Activated CD8-positive, alpha-beta T cell treated with anti-CD3 and anti-CD28 coated beads for 36 hours (primary cell): ENCODE measurements at regions not wholly inside any gene's neighbourhood (a gene's known extent, or its start where the extent isn't known, plus 50 kb on each side); places are given as distances from the start of the nearest gene placed in this dataset.

Experiments
- ATAC-seq: fragments of 200-7000 bp; cut with Tn5 transposase; one replicate; pipeline ENCODE4 v1.10.0; 2021; ENCODE audit warnings: mild to moderate bottlenecking, moderate library complexity
- CTCF ChIA-PET: fragments of 350-600 bp; sonication (Branson Sonifier 250); formaldehyde crosslinking; loops from one replicate; lab custom pipeline; 2021; ENCODE audit warnings: antibody characterized with exemption; lab: Charles Lee
- POLR2A ChIA-PET: fragments of 350-600 bp; sonication (Branson Sonifier 250); formaldehyde crosslinking; loops from one replicate; lab custom pipeline; 2021; ENCODE audit warnings: antibody characterized with exemption; lab: Charles Lee
- DNase-seq: peaks from one replicate; pipeline ENCODE4 v3.0.0-alpha.2; 2020
- H3K27ac Mint-ChIP-seq: one replicate; pipeline ENCODE4 v1.8.0; 2021; ENCODE audit warnings: mild to moderate bottlenecking, mixed read lengths
- H3K27me3 Mint-ChIP-seq: one replicate; pipeline ENCODE4 v1.8.0; 2021; ENCODE audit warnings: mixed read lengths
- H3K36me3 Mint-ChIP-seq: one replicate; pipeline ENCODE4 v1.8.0; 2021; ENCODE audit warnings: low read depth, mixed read lengths
- H3K4me1 Mint-ChIP-seq: one replicate; pipeline ENCODE4 v1.8.0; 2021; ENCODE audit warnings: low read depth, mixed read lengths
- H3K4me3 Mint-ChIP-seq: one replicate; pipeline ENCODE4 v1.8.0; 2021; ENCODE audit warnings: mild to moderate bottlenecking, moderate library complexity, mixed read lengths
- H3K9me3 Mint-ChIP-seq: one replicate; pipeline ENCODE4 v1.8.0; 2021; ENCODE audit warnings: mixed read lengths
- intact Hi-C: fragments of 100-400 bp; cut with micrococcal nuclease; formaldehyde crosslinking; loops from one replicate; pipeline ENCODE4 v1.10.0; 2022
- TF ChIP-seq, protein P1 (sequence below): fragments of 200-600 bp; IDR thresholded peaks from one replicate; pipeline ENCODE4 v1.8.0; 2022; ENCODE audit warnings: antibody characterized with exemption, mild to moderate bottlenecking

- TF ChIP-seq, protein P1, sequence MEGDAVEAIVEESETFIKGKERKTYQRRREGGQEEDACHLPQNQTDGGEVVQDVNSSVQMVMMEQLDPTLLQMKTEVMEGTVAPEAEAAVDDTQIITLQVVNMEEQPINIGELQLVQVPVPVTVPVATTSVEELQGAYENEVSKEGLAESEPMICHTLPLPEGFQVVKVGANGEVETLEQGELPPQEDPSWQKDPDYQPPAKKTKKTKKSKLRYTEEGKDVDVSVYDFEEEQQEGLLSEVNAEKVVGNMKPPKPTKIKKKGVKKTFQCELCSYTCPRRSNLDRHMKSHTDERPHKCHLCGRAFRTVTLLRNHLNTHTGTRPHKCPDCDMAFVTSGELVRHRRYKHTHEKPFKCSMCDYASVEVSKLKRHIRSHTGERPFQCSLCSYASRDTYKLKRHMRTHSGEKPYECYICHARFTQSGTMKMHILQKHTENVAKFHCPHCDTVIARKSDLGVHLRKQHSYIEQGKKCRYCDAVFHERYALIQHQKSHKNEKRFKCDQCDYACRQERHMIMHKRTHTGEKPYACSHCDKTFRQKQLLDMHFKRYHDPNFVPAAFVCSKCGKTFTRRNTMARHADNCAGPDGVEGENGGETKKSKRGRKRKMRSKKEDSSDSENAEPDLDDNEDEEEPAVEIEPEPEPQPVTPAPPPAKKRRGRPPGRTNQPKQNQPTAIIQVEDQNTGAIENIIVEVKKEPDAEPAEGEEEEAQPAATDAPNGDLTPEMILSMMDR: no peak
Measured at GRCh38 chr10:44640429-44640828, 255.5 kb upstream of the CXCL12 start.

DNA sequence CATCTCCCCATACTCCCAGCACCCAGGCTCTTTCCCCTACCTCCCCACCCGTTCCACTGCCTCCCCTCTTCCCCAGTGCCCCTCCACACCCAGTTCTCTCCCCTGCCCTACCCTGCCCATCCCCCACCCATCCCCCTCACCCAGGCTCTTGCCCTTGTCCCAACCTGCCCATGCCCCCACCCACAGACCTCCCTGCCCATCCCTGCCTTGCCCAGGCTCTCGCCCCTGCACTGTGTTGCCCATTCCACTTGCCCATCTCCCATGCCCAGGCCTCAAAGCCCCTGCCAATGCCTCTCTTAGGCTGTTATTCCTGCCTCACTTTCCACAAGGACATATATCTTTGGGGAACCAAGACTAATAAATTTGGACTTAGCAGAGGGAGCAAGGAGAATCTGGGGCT lies 262.6 kb upstream of the CXCL12 start:
- TF ChIP-seq, protein P1: no peak
- peaks cover 4% of the 10 kb centered on the region for H3K9me3 Mint-ChIP-seq
- DNase-seq: no peak
- H3K4me1 Mint-ChIP-seq: no peaks in the 10 kb centered on the region
- ATAC-seq: no peak
- H3K4me3 Mint-ChIP-seq: no peak overlapping the region
- CTCF ChIA-PET: no interaction called here
- H3K27me3 Mint-ChIP-seq: no peaks in the 10 kb centered on the region
- intact Hi-C loops: no loop called here
- H3K27ac Mint-ChIP-seq: no peak overlapping the region
- H3K36me3 Mint-ChIP-seq: no peaks in the 10 kb centered on the region
- POLR2A ChIA-PET: no interaction called here

More at GRCh38 chr10:44640429-44640828, 255.5 kb upstream of the CXCL12 start:
- ATAC-seq (no peak), DNase-seq (no peak)
- H3K4me3 Mint-ChIP-seq: no peak overlapping the region
- ChIA-PET POLR2A (no interaction called here), CTCF (no interaction called here)
- no peaks in the 10 kb centered on the region for H3K27me3 Mint-ChIP-seq
- intact Hi-C loops: no loop called here
- H3K36me3 Mint-ChIP-seq: no peaks in the 10 kb centered on the region
- H3K27ac Mint-ChIP-seq: no peak overlapping the region
- peaks cover 4% of the 10 kb centered on the region for H3K9me3 Mint-ChIP-seq
- H3K4me1 Mint-ChIP-seq: no peaks in the 10 kb centered on the region

DNA sequence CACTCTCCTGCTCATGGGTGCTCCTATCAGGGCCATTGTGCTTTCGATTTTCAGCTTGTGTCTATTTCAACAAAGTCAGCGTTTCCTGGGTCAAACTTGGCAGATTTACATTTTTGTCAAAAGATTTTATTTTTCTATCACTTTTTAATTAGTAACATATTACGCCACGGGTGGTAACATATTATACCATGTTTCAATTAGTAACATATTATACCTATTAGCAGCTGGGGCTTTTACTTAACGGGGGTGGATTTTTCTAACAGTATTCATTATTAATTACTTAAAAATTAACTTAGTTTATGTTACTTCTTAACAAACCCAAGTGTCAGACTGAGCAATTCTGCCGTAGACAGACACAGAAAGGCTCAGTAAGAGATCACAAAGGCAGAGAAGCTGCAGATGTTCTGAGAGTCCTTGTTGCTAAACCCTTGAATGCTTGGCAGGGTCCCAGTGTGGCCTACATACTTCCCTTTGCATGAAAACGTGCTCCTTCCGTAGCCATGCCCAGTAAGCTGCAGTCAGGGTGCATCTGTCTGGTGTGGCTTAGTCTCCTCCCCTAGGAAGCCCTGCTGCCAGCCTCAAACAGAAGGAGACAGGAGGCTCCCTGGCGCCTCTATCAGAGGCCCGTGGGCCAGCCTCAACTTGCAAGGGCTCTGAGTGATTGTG lies 263.1 kb upstream of the CXCL12 start:
- H3K27me3 Mint-ChIP-seq: no peaks in the 10 kb centered on the region
- CTCF ChIA-PET: no interaction called here
- peaks cover 4% of the 10 kb centered on the region for H3K9me3 Mint-ChIP-seq
- ATAC-seq (no peak), DNase-seq (no peak)
- POLR2A ChIA-PET: no interaction called here
- TF ChIP-seq, protein P1: no peak
- H3K36me3 Mint-ChIP-seq: no peaks in the 10 kb centered on the region
- intact Hi-C loops: no loop called here
- no peak overlapping the region for H3K27ac Mint-ChIP-seq
- H3K4me3 Mint-ChIP-seq: no peak overlapping the region
- H3K4me1 Mint-ChIP-seq: no peaks in the 10 kb centered on the region

GRCh38 chr10:44650691-44651661 lies 260.2 kb upstream of the TMEM72 start:
- H3K4me3 Mint-ChIP-seq: no peak overlapping the region
- intact Hi-C loops: no loop called here
- no peaks in the 10 kb centered on the region for H3K4me1 Mint-ChIP-seq
- no peak overlapping the region for H3K27ac Mint-ChIP-seq
- POLR2A ChIA-PET: no interaction called here
- TF ChIP-seq, protein P1: no peak
- CTCF ChIA-PET: no interaction called here
- DNase-seq: no peak
- no peaks in the 10 kb centered on the region for H3K27me3 Mint-ChIP-seq
- H3K36me3 Mint-ChIP-seq: no peaks in the 10 kb centered on the region
- no peak for ATAC-seq
- no peaks in the 10 kb centered on the region for H3K9me3 Mint-ChIP-seq

GRCh38 chr10:44651834-44652233 lies 259.3 kb upstream of the TMEM72 start:
- ChIA-PET CTCF (no interaction called here), POLR2A (no interaction called here)
- no peaks in the 10 kb centered on the region for H3K27me3 Mint-ChIP-seq
- TF ChIP-seq, protein P1: no peak
- ATAC-seq: no peak
- no peaks in the 10 kb centered on the region for H3K36me3 Mint-ChIP-seq
- intact Hi-C loops: no loop called here
- DNase-seq: no peak
- no peaks in the 10 kb centered on the region for H3K9me3 Mint-ChIP-seq
- no peak overlapping the region for H3K27ac Mint-ChIP-seq
- no peak overlapping the region for H3K4me3 Mint-ChIP-seq
- H3K4me1 Mint-ChIP-seq: no peaks in the 10 kb centered on the region
